Progenitor cell of endocrine pancreas (in vitro differentiated cells): ENCODE measurements at regions not wholly inside any gene's neighbourhood (a gene's known extent, or its start where the extent isn't known, plus 50 kb on each side); places are given as distances from the start of the nearest gene placed in this dataset.

Experiments
- DNase-seq: peaks from one replicate; pipeline ENCODE4 v3.0.0; 2021; ENCODE audit warnings: low spot score; ENCODE audit not compliant: unreplicated experiment
- H3K27ac Mint-ChIP-seq: 2 replicates; pipeline ENCODE4 v1.8.0; 2021; ENCODE audit warnings: mild to moderate bottlenecking, moderate library complexity, mixed read lengths
- H3K27me3 Mint-ChIP-seq: 2 replicates; pipeline ENCODE4 v1.8.0; 2021; ENCODE audit warnings: mixed read lengths
- H3K36me3 Mint-ChIP-seq: 2 replicates; pipeline ENCODE4 v1.8.0; 2022; ENCODE audit warnings: mixed read lengths; ENCODE audit not compliant: insufficient read depth
- H3K4me1 Mint-ChIP-seq: 2 replicates; pipeline ENCODE4 v1.8.0; 2021; ENCODE audit warnings: low read depth, mixed read lengths
- H3K4me3 Mint-ChIP-seq: 2 replicates; pipeline ENCODE4 v1.8.0; 2021; ENCODE audit warnings: low read depth, mild to moderate bottlenecking, moderate library complexity, mixed read lengths
- H3K9me3 Mint-ChIP-seq: 2 replicates; pipeline ENCODE4 v1.8.0; 2021; ENCODE audit warnings: low read depth, mixed read lengths
- CTCF ChIP-seq: fragments of 200-600 bp; sonication (generic); IDR thresholded peaks from one replicate; pipeline ENCODE4 v1.5.0; 2021; ENCODE audit warnings: antibody characterized with exemption, mild to moderate bottlenecking; ENCODE audit not compliant: unreplicated experiment

- H3K27ac Mint-ChIP-seq = no peak overlapping the region
- H3K36me3 Mint-ChIP-seq = no peaks in the 10 kb centered on the region
- H3K9me3 Mint-ChIP-seq = no peaks in the 10 kb centered on the region
- no peak for TF ChIP-seq CTCF
- H3K4me1 Mint-ChIP-seq = peaks cover 3% of the 10 kb centered on the region
- H3K27me3 Mint-ChIP-seq = no peaks in the 10 kb centered on the region
- no peak overlapping the region for H3K4me3 Mint-ChIP-seq
- DNase-seq = no peak
Observed at GRCh38 chr11:28820296-28820989, 712.3 kb downstream of the METTL15 start.

- peaks cover 3% of the 10 kb centered on the region for H3K4me1 Mint-ChIP-seq
- no peaks in the 10 kb centered on the region for H3K36me3 Mint-ChIP-seq
- no peaks in the 10 kb centered on the region for H3K27me3 Mint-ChIP-seq
- no peak overlapping the region for H3K27ac Mint-ChIP-seq
- TF ChIP-seq CTCF = no peak
- no peak for DNase-seq
- no peak overlapping the region for H3K4me3 Mint-ChIP-seq
- no peaks in the 10 kb centered on the region for H3K9me3 Mint-ChIP-seq
Observed at GRCh38 chr11:28819741-28820140, 711.6 kb downstream of the METTL15 start.

GRCh38 chr11:28815110-28815509 is 706.9 kb downstream of the METTL15 start:
- no peak for DNase-seq
- H3K9me3 Mint-ChIP-seq = no peaks in the 10 kb centered on the region
- H3K4me1 Mint-ChIP-seq = peaks cover 12% of the 10 kb centered on the region
- H3K27me3 Mint-ChIP-seq = no peaks in the 10 kb centered on the region
- no peaks in the 10 kb centered on the region for H3K36me3 Mint-ChIP-seq
- no peak overlapping the region for H3K27ac Mint-ChIP-seq
- no peak overlapping the region for H3K4me3 Mint-ChIP-seq
- no peak for TF ChIP-seq CTCF

- Mint-ChIP-seq H3K36me3 (no peaks in the 10 kb centered on the region), H3K9me3 (no peaks in the 10 kb centered on the region), H3K27ac (no peak overlapping the region), H3K27me3 (peaks cover 5% of the 10 kb centered on the region), H3K4me1 (peaks cover 14% of the 10 kb centered on the region), H3K4me3 (no peak overlapping the region)
- TF ChIP-seq CTCF = no peak
- DNase-seq = no peak
Observed at GRCh38 chr11:28808771-28809170, 700.6 kb downstream of the METTL15 start.

- no peaks in the 10 kb centered on the region for H3K36me3 Mint-ChIP-seq
- H3K9me3 Mint-ChIP-seq = no peaks in the 10 kb centered on the region
- no peak overlapping the region for H3K4me3 Mint-ChIP-seq
- DNase-seq = no peak
- TF ChIP-seq CTCF = no peak
- no peak overlapping the region for H3K27ac Mint-ChIP-seq
- no peaks in the 10 kb centered on the region for H3K4me1 Mint-ChIP-seq
- peaks cover 17% of the 10 kb centered on the region for H3K27me3 Mint-ChIP-seq
Observed at GRCh38 chr11:28799316-28799715, 691.1 kb downstream of the METTL15 start.
